SU-DHL-6 (cell line): ENCODE measurements at regions not wholly inside any gene's neighbourhood (a gene's known extent, or its start where the extent isn't known, plus 50 kb on each side); places are given as distances from the start of the nearest gene placed in this dataset.

Experiments
- H2AFZ ChIP-seq: fragments of 200-600 bp; sonication (generic); 2 replicates; pipeline ENCODE4 v1.6.1; 2014; ENCODE audit warnings: low read depth, mild to moderate bottlenecking, moderate library complexity, mixed read lengths, antibody characterized with exemption, low read length; ENCODE audit not compliant: severe bottlenecking
- H3F3A ChIP-seq: fragments of 200-600 bp; shearing (Covaris generic); 2 replicates; pipeline ENCODE4 v1.6.0; 2016; ENCODE audit warnings: antibody characterized with exemption, mild to moderate bottlenecking; ENCODE audit not compliant: insufficient read depth
- H3K27ac ChIP-seq: fragments of 200-600 bp; sonication (generic); 2 replicates; pipeline ENCODE4 v1.5.1; 2016; ENCODE audit warnings: low read depth, mild to moderate bottlenecking, low read length, moderate library complexity, mixed read lengths
- H3K27me3 ChIP-seq: fragments of 200-600 bp; sonication (generic), shearing (Covaris generic); 2 replicates; pipeline ENCODE4 v1.6.0; 2014; ENCODE audit warnings: mild to moderate bottlenecking, low read length
- H3K36me3 ChIP-seq: fragments of 200-600 bp; sonication (generic); 2 replicates; pipeline ENCODE4 v1.6.1; 2014; ENCODE audit warnings: mild to moderate bottlenecking, low read length, mixed read lengths
- H3K4me2 ChIP-seq: fragments of 300-600, 200-600 bp; shearing (Covaris generic), sonication (generic); 2 replicates; pipeline ENCODE4 v1.6.0; 2014; ENCODE audit warnings: low read length, low read depth, mild to moderate bottlenecking; ENCODE audit not compliant: poor library complexity, severe bottlenecking
- H3K4me3 ChIP-seq: fragments of 200-600 bp; sonication (generic); 2 replicates; pipeline ENCODE4 v1.5.1; 2014; ENCODE audit warnings: antibody characterized with exemption, low read length, mild to moderate bottlenecking, mixed read lengths; ENCODE audit not compliant: insufficient read depth, poor library complexity, severe bottlenecking
- H3K79me2 ChIP-seq: fragments of 200-600 bp; sonication (generic); 2 replicates; pipeline ENCODE4 v1.6.1; 2014; ENCODE audit warnings: mild to moderate bottlenecking, low read length, moderate library complexity; ENCODE audit not compliant: insufficient read depth
- H3K9ac ChIP-seq: fragments of 200-600 bp; sonication (generic); 2 replicates; pipeline ENCODE4 v1.7.0; 2014; ENCODE audit warnings: mild to moderate bottlenecking, low read length
- H3K9me2 ChIP-seq: fragments of 200-600 bp; sonication (generic); replicated peaks from 2 replicates; pipeline ENCODE4 v1.6.1; 2014; ENCODE audit warnings: low read length; ENCODE audit not compliant: insufficient read depth
- H3K9me3 ChIP-seq: fragments of 200-600 bp; sonication (generic); 2 replicates; pipeline ENCODE4 v1.6.1; 2014; ENCODE audit warnings: low read length, mixed read lengths; ENCODE audit not compliant: insufficient read depth
- H4K20me1 ChIP-seq: fragments of 200-600 bp; sonication (generic); 2 replicates; pipeline ENCODE4 v1.6.1; 2014; ENCODE audit warnings: low read depth, mild to moderate bottlenecking, antibody characterized with exemption, low read length, moderate library complexity, mixed read lengths
- EZH2phosphoT487 ChIP-seq: fragments of 200-600 bp; sonication (generic), shearing (Covaris generic); conservative IDR thresholded peaks from 2 replicates; pipeline ENCODE4 v1.6.1; 2018; ENCODE audit warnings: mild to moderate bottlenecking, antibody characterized with exemption, low read length, moderate library complexity, mixed read lengths
- TF ChIP-seq, protein P1 (sequence below): fragments of 200-600 bp; sonication (generic); IDR thresholded peaks from one replicate; pipeline ENCODE4 v1.5.1; 2017; ENCODE audit warnings: antibody characterized with exemption, mild to moderate bottlenecking, low read length, moderate library complexity; ENCODE audit not compliant: insufficient read depth, poor library complexity, severe bottlenecking

- Histone ChIP-seq H3F3A (no peaks in the 10 kb centered on the region), H3K36me3 (no peaks in the 10 kb centered on the region), H2AFZ (no peak overlapping the region), H4K20me1 (no peaks in the 10 kb centered on the region), H3K4me2 (no peak overlapping the region), H3K27ac (no peak overlapping the region), H3K9me3 (no peaks in the 10 kb centered on the region), H3K9ac (no peak overlapping the region), H3K4me3 (no peak overlapping the region), H3K27me3 (no peaks in the 10 kb centered on the region), H3K79me2 (no peaks in the 10 kb centered on the region), H3K9me2 (no peaks in the 10 kb centered on the region)
- no peak for TF ChIP-seq EZH2phosphoT487
- TF ChIP-seq, protein P1, sequence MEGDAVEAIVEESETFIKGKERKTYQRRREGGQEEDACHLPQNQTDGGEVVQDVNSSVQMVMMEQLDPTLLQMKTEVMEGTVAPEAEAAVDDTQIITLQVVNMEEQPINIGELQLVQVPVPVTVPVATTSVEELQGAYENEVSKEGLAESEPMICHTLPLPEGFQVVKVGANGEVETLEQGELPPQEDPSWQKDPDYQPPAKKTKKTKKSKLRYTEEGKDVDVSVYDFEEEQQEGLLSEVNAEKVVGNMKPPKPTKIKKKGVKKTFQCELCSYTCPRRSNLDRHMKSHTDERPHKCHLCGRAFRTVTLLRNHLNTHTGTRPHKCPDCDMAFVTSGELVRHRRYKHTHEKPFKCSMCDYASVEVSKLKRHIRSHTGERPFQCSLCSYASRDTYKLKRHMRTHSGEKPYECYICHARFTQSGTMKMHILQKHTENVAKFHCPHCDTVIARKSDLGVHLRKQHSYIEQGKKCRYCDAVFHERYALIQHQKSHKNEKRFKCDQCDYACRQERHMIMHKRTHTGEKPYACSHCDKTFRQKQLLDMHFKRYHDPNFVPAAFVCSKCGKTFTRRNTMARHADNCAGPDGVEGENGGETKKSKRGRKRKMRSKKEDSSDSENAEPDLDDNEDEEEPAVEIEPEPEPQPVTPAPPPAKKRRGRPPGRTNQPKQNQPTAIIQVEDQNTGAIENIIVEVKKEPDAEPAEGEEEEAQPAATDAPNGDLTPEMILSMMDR: no peak
Measured at GRCh38 chr6:133752129-133752528, 136.8 kb upstream of the TCF21 start.

DNA sequence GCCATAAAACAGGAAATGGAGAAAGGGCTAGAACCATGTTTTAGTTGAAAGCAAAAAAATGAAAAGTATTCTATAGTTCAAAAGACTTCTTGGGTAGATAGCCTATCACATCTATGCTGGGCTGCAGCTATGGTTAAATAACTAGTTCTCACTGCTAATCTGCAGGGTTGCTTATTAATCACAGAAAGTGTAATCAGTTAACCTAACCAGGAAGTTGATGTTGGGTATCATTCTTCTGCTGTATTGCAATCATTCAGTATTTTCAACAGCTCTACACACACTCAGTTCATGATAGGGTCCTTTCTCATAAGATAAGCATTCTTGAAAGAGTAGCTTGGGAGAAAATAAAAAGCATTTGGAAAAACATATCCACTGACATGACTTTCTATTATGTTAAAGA, 135.2 kb upstream of the TCF21 start:
- Histone ChIP-seq H2AFZ (no peak overlapping the region), H3F3A (no peaks in the 10 kb centered on the region)

GRCh38 chr6:133754298-133754697, 134.6 kb upstream of the TCF21 start:
- Histone ChIP-seq H3K4me3 (no peak overlapping the region), H2AFZ (no peak overlapping the region), H4K20me1 (no peaks in the 10 kb centered on the region), H3K36me3 (no peaks in the 10 kb centered on the region), H3K27ac (no peak overlapping the region), H3K9me3 (no peaks in the 10 kb centered on the region), H3K4me2 (no peak overlapping the region), H3K79me2 (no peaks in the 10 kb centered on the region), H3F3A (no peaks in the 10 kb centered on the region), H3K27me3 (no peaks in the 10 kb centered on the region), H3K9ac (no peak overlapping the region), H3K9me2 (no peaks in the 10 kb centered on the region)
- TF ChIP-seq, protein P1: no peak
- TF ChIP-seq EZH2phosphoT487: no peak

More for the DNA sequence above, 135.2 kb upstream of the TCF21 start:
- Histone ChIP-seq H3K79me2 (no peaks in the 10 kb centered on the region), H3K4me2 (no peak overlapping the region), H3K27me3 (no peaks in the 10 kb centered on the region), H3K9ac (no peak overlapping the region), H3K27ac (no peak overlapping the region), H3K36me3 (no peaks in the 10 kb centered on the region), H3K9me2 (no peaks in the 10 kb centered on the region), H4K20me1 (no peaks in the 10 kb centered on the region), H3K9me3 (no peaks in the 10 kb centered on the region), H3K4me3 (no peak overlapping the region)
- TF ChIP-seq EZH2phosphoT487: no peak
- TF ChIP-seq, protein P1: no peak
